ENCODE measurements at regions not wholly inside any gene's neighbourhood (a gene's known extent, or its start where the extent isn't known, plus 50 kb on each side); places are given as distances from the start of the nearest gene placed in this dataset.

- TF ChIP-seq CTCF (IDR thresholded peaks at IDR 0.05; ENCODE audit: low read depth, low read length): no peak
- no peaks in the 10 kb centered on the region for H3K36me3 ChIP-seq
- no peak for DNase-seq (ENCODE audit: low read depth in 1 of 2, low spot score in 1 of 2)
- no peak overlapping the region for H3K4me3 ChIP-seq
- no peaks in the 10 kb centered on the region for H3K9me3 ChIP-seq (ENCODE audit: low read depth)
- H3K27ac ChIP-seq: no peak overlapping the region
- H3K4me1 ChIP-seq (ENCODE audit: low read depth): no peaks in the 10 kb centered on the region
- H3K27me3 ChIP-seq: no peaks in the 10 kb centered on the region
Observed at GRCh38 chr11:107202241-107202640, 184.0 kb upstream of the GUCY1A2 start.

- H3K36me3 ChIP-seq: no peaks in the 10 kb centered on the region
- H3K4me1 ChIP-seq (ENCODE audit: low read depth): no peaks in the 10 kb centered on the region
- no peaks in the 10 kb centered on the region for H3K9me3 ChIP-seq (ENCODE audit: low read depth)
- no peak for DNase-seq (ENCODE audit: low read depth in 1 of 2, low spot score in 1 of 2)
- H3K27ac ChIP-seq: no peak overlapping the region
- H3K27me3 ChIP-seq: no peaks in the 10 kb centered on the region
- TF ChIP-seq CTCF (IDR thresholded peaks at IDR 0.05; ENCODE audit: low read depth, low read length): no peak
- no peak overlapping the region for H3K4me3 ChIP-seq
Observed at GRCh38 chr11:107198490-107199007, 180.3 kb upstream of the GUCY1A2 start.

- H3K4me1 ChIP-seq (ENCODE audit: low read depth): no peaks in the 10 kb centered on the region
Observed at GRCh38 chr11:107197932-107198331, 179.7 kb upstream of the GUCY1A2 start.

GRCh38 chr11:107196732-107197131, 178.5 kb upstream of the GUCY1A2 start:
- H3K9me3 ChIP-seq (ENCODE audit: low read depth): no peaks in the 10 kb centered on the region
- no peak overlapping the region for H3K27ac ChIP-seq
- no peak for DNase-seq (ENCODE audit: low read depth in 1 of 2, low spot score in 1 of 2)
- no peak overlapping the region for H3K4me3 ChIP-seq
- H3K27me3 ChIP-seq: no peaks in the 10 kb centered on the region
- no peak for TF ChIP-seq CTCF (IDR thresholded peaks at IDR 0.05; ENCODE audit: low read depth, low read length)
- H3K4me1 ChIP-seq (ENCODE audit: low read depth): no peaks in the 10 kb centered on the region
- H3K36me3 ChIP-seq: no peaks in the 10 kb centered on the region

More at GRCh38 chr11:107197932-107198331, 179.7 kb upstream of the GUCY1A2 start:
- no peak overlapping the region for H3K4me3 ChIP-seq
- H3K27me3 ChIP-seq: no peaks in the 10 kb centered on the region
- no peak overlapping the region for H3K27ac ChIP-seq
- H3K9me3 ChIP-seq (ENCODE audit: low read depth): no peaks in the 10 kb centered on the region
- DNase-seq (ENCODE audit: low read depth in 1 of 2, low spot score in 1 of 2): no peak
- no peak for TF ChIP-seq CTCF (IDR thresholded peaks at IDR 0.05; ENCODE audit: low read depth, low read length)
- H3K36me3 ChIP-seq: no peaks in the 10 kb centered on the region

- Histone ChIP-seq H3K27ac (no peak overlapping the region), H3K36me3 (no peaks in the 10 kb centered on the region), H3K9me3 (ENCODE audit: low read depth) (no peaks in the 10 kb centered on the region), H3K4me3 (no peak overlapping the region), H3K4me1 (ENCODE audit: low read depth) (no peaks in the 10 kb centered on the region), H3K27me3 (no peaks in the 10 kb centered on the region)
- no peak for DNase-seq (ENCODE audit: low read depth in 1 of 2, low spot score in 1 of 2)
- no peak for TF ChIP-seq CTCF (IDR thresholded peaks at IDR 0.05; ENCODE audit: low read depth, low read length)
Observed at GRCh38 chr11:107184986-107185385, 166.7 kb upstream of the GUCY1A2 start.

- TF ChIP-seq CTCF (IDR thresholded peaks at IDR 0.05; ENCODE audit: low read depth, low read length): no peak
- H3K9me3 ChIP-seq (ENCODE audit: low read depth): no peaks in the 10 kb centered on the region
- no peaks in the 10 kb centered on the region for H3K4me1 ChIP-seq (ENCODE audit: low read depth)
- no peaks in the 10 kb centered on the region for H3K27me3 ChIP-seq
- no peak overlapping the region for H3K27ac ChIP-seq
- H3K4me3 ChIP-seq: no peak overlapping the region
- H3K36me3 ChIP-seq: no peaks in the 10 kb centered on the region
- DNase-seq (ENCODE audit: low read depth in 1 of 2, low spot score in 1 of 2): no peak
Observed at GRCh38 chr11:107183953-107184352, 165.7 kb upstream of the GUCY1A2 start.
